ENCODE measurements at regions not wholly inside any gene's neighbourhood (a gene's known extent, or its start where the extent isn't known, plus 50 kb on each side); places are given as distances from the start of the nearest gene placed in this dataset.
"Not testable (repeated sequence)": the region's sequence is repeated elsewhere in the genome, so short reads cannot be mapped to it uniquely, and the experiment has no call there.

DNA sequence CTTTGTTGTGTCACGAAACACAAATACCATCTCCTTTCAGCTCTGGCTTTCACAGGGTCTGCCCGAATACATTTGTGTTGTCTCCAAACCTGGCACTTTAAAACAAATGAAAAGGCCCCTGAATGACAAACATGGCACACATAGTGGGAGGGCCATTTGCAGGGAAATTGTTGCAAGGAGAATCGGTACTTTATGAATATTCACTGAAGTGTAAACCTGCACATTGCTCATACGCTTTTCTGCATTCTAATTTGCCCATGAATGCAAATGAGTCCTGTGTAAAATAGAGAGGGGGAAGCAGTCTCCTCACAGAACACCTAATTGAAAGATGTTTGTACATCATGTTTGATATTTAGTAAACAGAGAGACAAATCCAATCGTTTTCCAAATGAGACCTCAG is 82.7 kb upstream of the PCDH8 start:
- DNase-seq (no peak), ATAC-seq (no peak)

DNA sequence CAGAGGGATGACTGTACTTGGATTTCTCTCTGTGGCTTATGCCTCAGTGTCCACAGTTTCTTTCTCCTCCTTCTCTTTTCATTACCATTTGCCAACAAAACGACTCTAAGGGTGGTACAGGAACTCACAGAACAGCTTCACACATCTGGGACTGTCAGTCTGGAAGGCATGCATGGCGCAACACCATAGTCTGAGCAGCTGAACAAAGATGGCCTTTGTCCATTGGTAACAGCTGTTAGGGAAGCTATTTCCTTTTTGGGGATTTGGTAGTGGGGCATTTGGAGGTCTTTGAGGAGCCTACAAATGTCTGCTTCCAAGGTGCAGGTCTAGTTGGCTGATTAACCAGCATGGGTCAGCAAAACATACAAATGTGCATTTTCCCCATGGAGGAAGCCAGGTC is 81.4 kb upstream of the PCDH8 start:
- no peak for DNase-seq
- ATAC-seq, result no peak

DNA sequence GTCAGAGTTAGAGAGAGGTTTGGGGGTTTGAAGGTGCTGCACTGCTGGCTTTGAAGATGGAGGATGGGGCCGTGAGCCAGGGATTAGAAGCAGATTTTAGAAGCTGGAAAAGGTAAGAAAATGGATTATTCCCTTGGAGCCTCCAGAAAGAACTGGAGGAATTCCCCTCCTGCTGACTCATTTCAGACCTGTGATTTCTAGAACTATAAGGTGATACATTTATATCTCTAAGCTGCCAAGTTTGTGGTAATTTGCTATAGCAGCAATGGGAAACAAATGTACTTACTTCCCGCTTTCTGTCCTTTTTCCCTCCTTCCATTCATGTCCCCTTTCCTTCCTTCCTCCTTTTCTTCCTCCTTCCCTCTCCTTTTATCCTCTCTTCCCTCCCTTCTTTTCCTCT is 78.5 kb upstream of the PCDH8 start:
- no peak for ATAC-seq
- no peak for DNase-seq

DNA sequence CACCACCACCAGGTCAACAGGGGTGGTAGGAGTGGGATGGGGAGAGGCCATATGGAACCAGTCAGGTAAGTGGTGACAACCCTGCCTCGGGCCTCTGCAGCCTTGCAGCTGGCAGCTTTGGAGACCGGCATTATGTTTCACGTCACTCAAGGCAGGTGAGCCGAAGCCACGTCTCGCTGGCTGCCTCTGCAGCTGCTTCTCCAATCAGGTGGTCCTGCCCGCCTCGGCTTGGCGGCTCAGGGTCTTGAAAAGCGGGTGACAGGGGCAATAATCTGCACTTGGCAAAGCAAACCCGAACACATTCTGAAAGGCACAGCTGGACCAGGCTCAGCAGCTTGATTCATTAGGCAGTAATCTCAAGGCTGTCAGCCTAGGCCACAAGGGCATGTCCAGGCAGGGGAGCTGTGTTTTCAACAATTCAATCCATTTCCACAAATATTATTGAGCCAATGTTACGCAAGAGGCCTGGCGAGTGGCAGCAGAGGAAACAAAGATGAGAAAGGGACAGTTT is 77.4 kb upstream of the PCDH8 start:
- no peak for DNase-seq

DNA sequence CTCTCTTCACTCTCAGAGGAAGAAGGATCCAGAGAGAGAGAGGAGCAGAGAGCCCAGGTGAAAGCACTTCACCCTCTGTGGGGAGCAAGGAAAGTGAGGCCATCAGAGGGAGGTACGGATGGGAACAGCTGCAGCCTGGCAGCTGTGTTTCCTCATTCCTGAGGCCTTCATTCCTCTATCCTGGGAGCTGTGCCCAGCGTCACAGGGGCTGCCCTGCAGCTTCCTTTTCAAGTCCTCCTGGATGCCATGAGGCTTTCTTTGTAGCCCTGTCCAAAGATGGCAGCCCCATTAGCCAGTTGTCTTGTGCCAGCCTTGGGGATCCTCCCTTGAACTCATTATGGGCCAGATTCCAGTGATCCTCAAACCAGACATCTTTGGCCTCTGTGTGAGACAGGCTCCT is 76.8 kb upstream of the PCDH8 start:
- DNase-seq, result no peak
- no peak for ATAC-seq

More for the DNA sequence above, 77.4 kb upstream of the PCDH8 start:
- no peak for ATAC-seq

DNA sequence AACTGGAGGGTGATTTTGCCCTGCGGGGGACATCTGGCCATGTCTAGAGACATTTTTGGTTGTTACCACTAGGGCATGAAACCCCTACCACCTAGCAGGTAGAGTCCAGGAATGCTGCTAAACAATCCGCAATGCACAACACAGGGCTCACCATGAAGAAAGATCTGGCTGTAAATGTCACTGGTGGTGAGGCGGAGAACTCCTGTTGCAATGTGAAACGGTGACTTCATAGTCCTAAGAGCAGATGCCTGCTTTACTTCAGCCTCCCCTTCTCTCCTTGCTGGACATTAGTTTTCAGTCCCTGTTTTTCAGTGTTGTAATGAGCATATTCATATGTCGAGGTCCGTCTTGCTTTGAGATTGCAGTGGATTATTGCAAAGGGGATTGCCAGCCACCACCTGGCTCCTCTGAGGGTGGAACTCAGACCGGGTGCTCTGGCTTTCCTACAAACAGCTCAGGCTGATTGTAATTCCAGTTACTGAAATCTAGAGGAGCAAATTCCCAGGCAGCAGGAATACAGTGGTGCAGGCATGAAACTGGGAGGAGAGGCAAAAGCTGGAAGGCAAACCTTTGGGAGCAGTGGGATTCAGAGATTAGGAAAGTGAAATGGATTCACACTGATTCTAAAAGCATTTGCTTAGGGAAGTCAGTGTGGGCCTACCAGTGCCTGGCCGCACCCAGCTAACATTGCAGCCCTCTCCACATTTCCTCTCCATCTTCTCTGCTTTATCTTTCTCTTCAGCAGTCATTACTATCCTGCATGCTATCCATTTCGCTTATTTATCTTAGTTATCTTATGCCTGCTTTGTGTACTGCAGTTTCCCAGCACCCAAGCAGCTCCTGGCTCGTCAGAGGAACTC is 76.1 kb upstream of the PCDH8 start:
- no peak for DNase-seq
- no peak for ATAC-seq

DNA sequence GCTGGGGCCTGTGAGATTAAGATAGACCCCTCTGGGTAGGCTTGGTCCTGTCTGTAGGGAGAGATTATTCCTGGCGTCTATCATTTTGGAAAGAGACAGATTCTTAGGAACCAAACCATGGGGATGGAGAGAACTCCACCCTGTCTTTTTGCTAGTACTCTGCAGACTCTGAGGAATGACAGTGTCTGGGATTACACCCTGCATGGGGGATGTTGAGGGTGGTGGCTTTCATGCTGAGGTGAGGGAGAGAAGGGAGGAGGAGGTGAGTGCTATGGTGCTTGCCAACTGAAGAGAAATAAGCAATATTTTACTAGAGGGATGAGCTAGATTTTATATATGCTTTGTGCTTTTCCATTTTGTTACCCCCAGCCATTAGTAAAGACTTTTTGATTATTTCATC is 74.5 kb upstream of the PCDH8 start:
- no peak for ATAC-seq
- no peak for DNase-seq

DNA sequence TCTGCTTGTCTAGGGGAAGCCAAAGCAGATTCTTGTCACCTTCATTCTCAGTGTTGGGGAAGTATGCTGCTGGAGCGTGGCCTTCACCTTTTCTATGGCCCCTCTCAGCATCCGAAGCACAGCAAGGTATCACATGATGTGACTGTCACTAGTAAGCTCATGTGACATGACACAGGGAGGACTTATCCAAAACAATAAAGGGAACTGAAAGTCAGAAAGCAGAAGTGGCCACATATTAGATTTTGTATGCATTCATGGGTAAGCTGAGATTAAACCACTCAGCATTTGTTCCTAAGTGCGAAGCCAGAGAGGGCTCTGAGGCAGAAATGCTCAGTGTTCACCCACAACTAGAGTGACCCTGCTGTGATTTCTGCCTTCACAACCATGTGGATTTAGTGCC is 72.8 kb upstream of the PCDH8 start:
- no peak for DNase-seq

DNA sequence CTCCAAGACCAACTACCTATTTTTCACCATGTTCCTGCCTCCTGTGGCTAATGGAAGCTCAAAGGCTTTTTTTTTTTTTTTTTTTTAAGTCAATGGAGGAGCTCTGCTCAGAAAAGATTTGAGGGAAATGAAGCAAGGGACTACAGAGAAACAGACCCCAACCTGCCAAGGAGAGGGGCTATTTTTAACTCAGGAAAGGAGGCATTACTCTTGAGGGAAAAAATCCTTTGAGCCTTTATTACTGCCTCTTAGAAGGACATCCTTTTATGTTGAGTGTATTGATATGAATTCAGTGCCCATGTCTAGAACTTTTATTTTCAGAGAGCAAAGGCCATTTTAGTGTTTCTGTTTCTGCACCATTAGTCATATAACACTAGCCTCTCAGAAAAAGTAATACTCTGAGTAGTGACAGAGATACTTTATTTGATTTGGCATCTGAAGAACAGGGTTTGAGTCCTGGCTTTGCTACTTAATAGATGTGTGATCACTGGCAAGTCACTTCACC is 68.1 kb upstream of the PCDH8 start:
- ATAC-seq, result no peak
- no peak for DNase-seq

More for the DNA sequence above, 72.8 kb upstream of the PCDH8 start:
- no peak for ATAC-seq

DNA sequence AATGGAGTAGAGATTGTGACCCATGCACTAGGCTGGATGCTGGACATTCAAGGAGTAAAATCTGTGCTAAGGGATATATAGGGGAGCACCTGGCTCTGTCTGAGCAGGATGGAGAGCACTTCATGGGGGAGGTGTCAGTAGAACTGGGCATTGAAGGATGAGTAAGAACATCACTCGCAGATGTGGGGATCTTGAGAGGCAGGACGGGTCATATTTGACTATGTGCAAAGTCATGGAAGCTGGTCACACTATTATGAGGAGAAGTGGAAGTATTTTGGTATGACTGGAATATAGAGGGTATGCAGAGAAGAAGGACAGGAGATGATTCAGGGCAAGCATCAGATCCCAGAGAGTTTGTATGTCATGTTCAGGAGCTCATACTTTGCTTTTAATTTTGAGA is 62.9 kb upstream of the PCDH8 start:
- no peak for DNase-seq

DNA sequence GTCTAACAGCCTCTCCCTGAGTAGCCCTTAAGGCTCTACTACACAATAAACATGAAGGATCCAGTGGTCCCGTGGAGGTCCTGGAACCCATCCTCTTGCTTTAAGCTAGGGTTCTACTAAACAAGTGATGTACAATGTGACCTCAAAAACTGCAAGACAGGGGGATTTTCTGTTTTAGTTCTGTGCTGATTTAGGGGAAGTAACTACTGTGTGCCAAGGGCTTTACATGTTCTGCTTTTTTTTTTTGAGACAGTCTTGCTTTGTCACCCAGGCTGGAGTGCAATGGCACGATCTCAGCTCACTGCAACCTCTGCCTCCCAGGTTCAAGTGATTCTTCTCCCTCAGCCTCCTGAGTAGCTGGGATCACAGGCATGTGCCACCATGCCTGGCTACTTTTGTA is 61.9 kb upstream of the PCDH8 start:
- not testable (repeated sequence) for ATAC-seq, DNase-seq

More for the DNA sequence above, 62.9 kb upstream of the PCDH8 start:
- ATAC-seq, result no peak

DNA sequence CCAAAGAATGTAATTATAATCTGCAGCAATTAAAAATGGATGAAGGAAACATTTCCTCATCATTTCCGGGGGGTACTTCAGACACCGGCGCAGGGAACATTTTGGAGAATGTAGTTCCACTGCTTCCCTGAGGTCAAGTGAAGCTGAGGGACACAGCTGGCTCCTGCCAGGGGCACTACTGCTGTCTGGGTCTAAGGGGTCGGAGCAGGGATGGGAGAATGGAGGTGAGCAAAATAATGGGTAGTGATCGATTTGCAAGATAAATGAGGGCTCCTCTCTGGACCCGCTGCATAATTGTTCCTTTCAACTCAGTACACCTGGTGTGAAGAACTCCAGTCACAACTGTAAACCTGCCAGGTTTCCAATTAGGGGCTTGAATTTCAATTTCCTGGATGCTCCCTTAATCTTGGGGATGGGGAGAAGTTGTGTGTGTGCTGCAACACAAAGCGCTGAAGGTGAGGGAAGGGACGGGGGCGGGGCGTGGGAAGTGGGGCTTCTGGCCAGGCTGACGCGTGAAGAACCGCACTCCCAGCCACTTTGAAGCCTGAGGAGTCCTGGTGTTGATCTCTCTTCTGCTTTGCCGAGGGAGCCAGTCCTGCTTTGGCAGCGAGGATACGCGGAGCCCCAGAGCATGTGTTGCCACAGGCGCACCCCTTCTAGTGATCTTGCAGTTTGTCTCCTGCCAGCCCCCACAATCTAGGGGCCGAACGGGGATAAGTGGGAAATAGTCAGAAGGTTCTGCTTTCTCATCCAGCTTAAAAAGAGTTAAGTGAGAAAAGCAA is 57.9 kb upstream of the PCDH8 start:
- ATAC-seq, result no peak

DNA sequence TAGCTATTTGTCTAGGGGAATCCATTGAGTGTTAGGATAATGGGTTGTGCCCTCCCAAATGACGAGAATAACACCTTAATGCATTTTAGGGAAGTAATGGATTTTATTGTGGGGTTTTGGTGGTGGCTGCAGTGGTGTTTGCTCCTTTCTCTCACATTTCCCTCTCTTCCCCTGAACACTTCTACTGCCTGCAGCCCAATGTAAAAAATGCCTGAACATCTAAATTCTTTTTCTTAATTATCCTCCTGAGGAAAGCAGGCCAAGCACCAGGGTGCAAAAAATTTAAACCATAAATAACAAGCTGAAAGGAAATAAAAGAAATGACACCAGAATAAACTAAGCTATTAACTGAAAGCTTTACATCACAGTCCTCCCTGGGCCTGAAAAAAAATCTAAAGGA is 57.3 kb upstream of the PCDH8 start:
- DNase-seq (no peak), ATAC-seq (no peak)

More for the DNA sequence above, 57.9 kb upstream of the PCDH8 start:
- DNase-seq, result no peak

DNA sequence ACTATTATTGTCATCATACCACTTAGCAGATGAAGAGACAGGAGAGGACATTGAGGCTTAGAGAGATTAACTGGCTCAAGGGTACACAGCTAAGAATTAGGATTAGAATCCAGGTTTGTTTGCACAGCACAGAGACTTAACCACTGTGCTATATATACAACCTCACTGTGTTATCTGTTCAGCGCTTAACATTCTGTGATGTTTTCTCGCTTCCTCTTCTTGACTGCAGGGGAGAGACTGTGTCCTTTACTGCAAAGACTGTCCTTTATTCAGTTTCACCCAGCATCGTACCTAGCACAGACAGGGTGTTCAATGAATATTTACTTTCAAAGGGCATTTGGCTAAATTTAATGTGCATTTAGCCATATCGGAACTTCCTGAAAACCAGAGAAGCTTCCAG is 54.9 kb upstream of the PCDH8 start:
- DNase-seq (no peak), ATAC-seq (no peak)

DNA sequence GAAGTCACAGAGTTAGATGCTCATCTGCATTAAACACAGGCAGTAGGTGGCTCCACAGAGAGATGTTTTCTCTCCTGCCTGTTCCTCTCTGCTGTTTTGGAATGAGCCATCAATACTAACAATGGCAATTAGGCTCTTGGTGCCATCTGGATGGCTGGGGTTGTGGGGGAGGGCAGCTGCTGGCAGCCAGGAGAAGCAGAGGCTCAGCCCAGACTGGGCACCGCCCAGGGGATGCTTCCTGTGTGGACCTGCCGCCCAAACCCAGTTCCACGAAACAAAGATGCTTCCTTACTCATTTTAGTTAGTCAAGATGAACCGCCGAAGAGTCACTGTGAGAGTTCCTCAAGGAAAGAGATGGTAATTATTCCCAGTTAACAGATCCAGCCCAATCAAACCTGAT is 50.8 kb upstream of the PCDH8 start:
- ATAC-seq, result no peak
- DNase-seq, result no peak
